Fibroblast of lung (primary cell): ENCODE measurements at regions not wholly inside any gene's neighbourhood (a gene's known extent, or its start where the extent isn't known, plus 50 kb on each side); places are given as distances from the start of the nearest gene placed in this dataset.

Experiments used
- DNase-seq, 2 donors: peaks; one replicate each; pipeline versions ENCODE4 v3.0.0 to v3.0.0-alpha.2; 2010; ENCODE audit warnings: low read depth in 2 of 2
- H2AFZ ChIP-seq: 2 replicates; pipeline ENCODE4 v1.5.1; 2012; ENCODE audit warnings: low read length, control low read depth, inconsistent platforms
- H3K27ac ChIP-seq: 2 replicates; pipeline ENCODE4 v1.5.1; 2011; ENCODE audit warnings: low read length, control low read depth; ENCODE audit not compliant: insufficient read depth
- H3K27me3 ChIP-seq: 2 replicates; pipeline ENCODE4 v1.5.1; 2011; ENCODE audit warnings: mild to moderate bottlenecking, low read length; ENCODE audit not compliant: control insufficient read depth, insufficient read depth
- H3K36me3 ChIP-seq: 2 replicates; pipeline ENCODE4 v1.5.1; 2011; ENCODE audit warnings: low read length; ENCODE audit not compliant: control insufficient read depth, insufficient read depth
- H3K4me1 ChIP-seq: 2 replicates; pipeline ENCODE4 v1.5.1; 2011; ENCODE audit warnings: low read length; ENCODE audit not compliant: control insufficient read depth, insufficient read depth; ENCODE audit errors: extremely low read depth
- H3K4me2 ChIP-seq: 2 replicates; pipeline ENCODE4 v1.5.1; 2011; ENCODE audit warnings: low read length, control low read depth; ENCODE audit not compliant: insufficient read depth; ENCODE audit errors: extremely low read depth
- H3K4me3 ChIP-seq, 4 experiments: fragments of 200-600 bp in 1 of 4; sonication (generic) in 1 of 4; replicated peaks in 1 of 4; 2 replicates each; pipeline ENCODE4 v1.5.1; 2011 to 2016; ENCODE audit warnings: low read length in 4 of 4, low read depth in 3 of 4, mild to moderate bottlenecking in 3 of 4, control low read depth in 2 of 4, inconsistent platforms in 1 of 4, mixed read lengths in 1 of 4; ENCODE audit not compliant: insufficient read depth in 1 of 4; ENCODE audit errors: control extremely low read depth in 1 of 4
- H3K79me2 ChIP-seq: 2 replicates; pipeline ENCODE4 v1.5.1; 2012; ENCODE audit warnings: mild to moderate bottlenecking, low read length, inconsistent platforms; ENCODE audit not compliant: control insufficient read depth, insufficient read depth
- H3K9ac ChIP-seq: 2 replicates; pipeline ENCODE4 v1.5.1; 2011; ENCODE audit warnings: mild to moderate bottlenecking, low read length, control low read depth; ENCODE audit not compliant: insufficient read depth
- H3K9me3 ChIP-seq: 2 replicates; pipeline ENCODE4 v1.5.1; 2012; ENCODE audit warnings: low read depth, low read length; ENCODE audit not compliant: control insufficient read depth, insufficient read depth
- H4K20me1 ChIP-seq: 2 replicates; pipeline ENCODE4 v1.5.1; 2011; ENCODE audit warnings: low read length; ENCODE audit not compliant: control insufficient read depth, insufficient read depth; ENCODE audit errors: extremely low read depth
- EZH2 ChIP-seq: IDR thresholded peaks from 2 replicates; pipeline ENCODE4 v1.5.1; 2012; ENCODE audit warnings: low read length, control low read depth, mild to moderate bottlenecking; ENCODE audit errors: missing control alignments
- TF ChIP-seq, protein P1 (sequence below), 2 donors: IDR thresholded peaks in 1 of 2; conservative IDR thresholded peaks in 1 of 2; 1 replicate in 1 of 2; 2 replicates in 1 of 2; pipeline ENCODE4 v1.5.1; 2011 to 2012; ENCODE audit warnings: low read length in 2 of 2, control low read depth in 1 of 2, inconsistent platforms in 1 of 2, low read depth in 1 of 2, mild to moderate bottlenecking in 1 of 2

DNA sequence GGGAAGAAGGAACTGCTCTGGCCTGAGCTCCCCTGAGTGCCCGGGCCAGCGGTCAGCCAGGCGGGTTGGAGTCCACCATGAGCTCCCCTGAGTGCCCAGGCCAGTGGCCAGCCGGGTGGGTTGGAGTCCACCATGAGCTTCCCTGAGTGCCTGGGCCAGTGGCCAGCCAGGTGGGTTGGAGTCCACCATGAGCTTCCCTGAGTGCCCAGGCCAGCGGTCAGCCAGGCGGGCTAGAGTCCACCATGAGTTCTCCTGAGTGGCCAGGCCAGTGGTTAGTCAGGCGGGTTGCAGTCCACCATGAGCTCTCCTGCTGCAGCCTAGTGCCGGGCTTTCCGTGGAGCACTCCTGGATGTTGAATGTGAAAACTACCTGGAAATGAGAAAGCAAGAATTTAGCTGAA is 844.0 kb downstream of the TBC1D22A start:
- no peak overlapping the region for H2AFZ ChIP-seq
- H3K9me3 ChIP-seq: no peaks in the 10 kb centered on the region

DNA sequence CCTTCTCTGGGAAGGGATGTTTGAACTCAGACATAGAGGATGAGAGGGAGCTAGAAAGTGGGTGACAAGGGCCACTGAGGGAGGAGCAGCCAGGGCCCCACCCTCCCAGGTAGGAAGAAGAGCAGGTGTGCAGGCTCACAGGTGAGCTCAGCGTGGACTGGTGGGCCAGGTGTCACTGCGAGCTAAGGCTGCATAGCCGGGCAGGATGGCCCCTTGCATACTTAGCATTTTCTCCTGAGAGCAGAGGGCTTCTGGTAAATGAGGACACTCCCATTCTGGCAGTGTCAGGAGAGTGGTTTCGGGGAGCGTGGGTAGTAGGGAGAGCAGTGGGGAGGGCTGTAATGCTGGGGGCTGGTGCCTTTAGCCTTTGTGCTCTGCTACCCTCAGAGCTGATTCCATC is 843.4 kb downstream of the TBC1D22A start:
- Histone ChIP-seq H3K9ac (no peak overlapping the region), H3K79me2 (no peaks in the 10 kb centered on the region), H3K4me2 (no peak overlapping the region), H3K4me1 (no peaks in the 10 kb centered on the region), H3K9me3 (no peaks in the 10 kb centered on the region), H3K36me3 (no peaks in the 10 kb centered on the region), H3K4me3 (no peak overlapping the region), H3K27me3 (no peaks in the 10 kb centered on the region), H4K20me1 (no peaks in the 10 kb centered on the region), H3K27ac (no peak overlapping the region), H2AFZ (no peak overlapping the region)
- TF ChIP-seq, protein P1, sequence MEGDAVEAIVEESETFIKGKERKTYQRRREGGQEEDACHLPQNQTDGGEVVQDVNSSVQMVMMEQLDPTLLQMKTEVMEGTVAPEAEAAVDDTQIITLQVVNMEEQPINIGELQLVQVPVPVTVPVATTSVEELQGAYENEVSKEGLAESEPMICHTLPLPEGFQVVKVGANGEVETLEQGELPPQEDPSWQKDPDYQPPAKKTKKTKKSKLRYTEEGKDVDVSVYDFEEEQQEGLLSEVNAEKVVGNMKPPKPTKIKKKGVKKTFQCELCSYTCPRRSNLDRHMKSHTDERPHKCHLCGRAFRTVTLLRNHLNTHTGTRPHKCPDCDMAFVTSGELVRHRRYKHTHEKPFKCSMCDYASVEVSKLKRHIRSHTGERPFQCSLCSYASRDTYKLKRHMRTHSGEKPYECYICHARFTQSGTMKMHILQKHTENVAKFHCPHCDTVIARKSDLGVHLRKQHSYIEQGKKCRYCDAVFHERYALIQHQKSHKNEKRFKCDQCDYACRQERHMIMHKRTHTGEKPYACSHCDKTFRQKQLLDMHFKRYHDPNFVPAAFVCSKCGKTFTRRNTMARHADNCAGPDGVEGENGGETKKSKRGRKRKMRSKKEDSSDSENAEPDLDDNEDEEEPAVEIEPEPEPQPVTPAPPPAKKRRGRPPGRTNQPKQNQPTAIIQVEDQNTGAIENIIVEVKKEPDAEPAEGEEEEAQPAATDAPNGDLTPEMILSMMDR (conservative IDR thresholded peaks at IDR 0.05 in 1 of 2, IDR thresholded peaks at IDR 0.05 in 1 of 2; ENCODE audit: low read depth in 1 of 2, low read length in 2 of 2): no peak
- no peak for TF ChIP-seq EZH2
- no peak for DNase-seq

More for the DNA sequence above, 844.0 kb downstream of the TBC1D22A start:
- Histone ChIP-seq H3K36me3 (no peaks in the 10 kb centered on the region), H3K27ac (no peak overlapping the region), H4K20me1 (no peaks in the 10 kb centered on the region), H3K4me1 (no peaks in the 10 kb centered on the region), H3K9ac (no peak overlapping the region), H3K4me2 (no peak overlapping the region), H3K4me3 (no peak overlapping the region), H3K79me2 (no peaks in the 10 kb centered on the region), H3K27me3 (no peaks in the 10 kb centered on the region)
- no peak for DNase-seq
- TF ChIP-seq, protein P1 (conservative IDR thresholded peaks at IDR 0.05 in 1 of 2, IDR thresholded peaks at IDR 0.05 in 1 of 2; ENCODE audit: low read depth in 1 of 2, low read length in 2 of 2): no peak
- no peak for TF ChIP-seq EZH2

DNA sequence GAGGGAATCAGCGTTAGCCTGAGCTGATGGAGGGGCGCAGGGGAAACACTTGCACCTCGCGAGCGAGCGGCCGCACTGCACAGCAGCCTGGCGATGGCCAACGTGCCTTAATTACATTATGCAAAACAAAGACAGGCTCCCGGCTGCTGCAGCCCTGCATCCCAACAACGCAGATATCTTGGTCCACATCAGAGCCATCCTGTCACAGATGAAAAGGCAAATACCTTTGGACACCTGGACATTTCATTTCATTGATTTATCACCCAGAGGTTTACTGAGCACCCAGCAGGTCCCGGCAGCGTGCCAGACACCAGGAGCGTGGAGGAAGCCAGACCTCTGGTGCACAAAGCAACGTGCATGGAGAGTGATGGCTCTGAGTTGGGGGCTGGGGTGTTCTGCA is 843.0 kb downstream of the TBC1D22A start:
- no peak overlapping the region for H3K4me2 ChIP-seq
- no peak overlapping the region for H3K4me3 ChIP-seq
- no peaks in the 10 kb centered on the region for H3K9me3 ChIP-seq
- H4K20me1 ChIP-seq: no peaks in the 10 kb centered on the region
- no peak for TF ChIP-seq EZH2
- TF ChIP-seq, protein P1 (conservative IDR thresholded peaks at IDR 0.05 in 1 of 2, IDR thresholded peaks at IDR 0.05 in 1 of 2; ENCODE audit: low read depth in 1 of 2, low read length in 2 of 2): no peak
- H3K36me3 ChIP-seq: no peaks in the 10 kb centered on the region
- no peaks in the 10 kb centered on the region for H3K4me1 ChIP-seq
- no peaks in the 10 kb centered on the region for H3K27me3 ChIP-seq
- H3K79me2 ChIP-seq: no peaks in the 10 kb centered on the region
- DNase-seq: no peak
- H3K27ac ChIP-seq: no peak overlapping the region
- H2AFZ ChIP-seq: no peak overlapping the region
- no peak overlapping the region for H3K9ac ChIP-seq
